HG02885 (cell line): ENCODE measurements at regions not wholly inside any gene's neighbourhood (a gene's known extent, or its start where the extent isn't known, plus 50 kb on each side); places are given as distances from the start of the nearest gene placed in this dataset.

ENCODE experiments used
- ATAC-seq: cut with Tn5 transposase; IDR thresholded peaks from one replicate; pipeline ENCODE4 v1.9.1; 2021; ENCODE audit warnings: mild to moderate bottlenecking; ENCODE audit not compliant: unreplicated experiment, poor library complexity

- no peak for ATAC-seq
Measured at GRCh38 chr11:64456509-64457320, 97.8 kb downstream of the RPS6KA4 start.

DNA sequence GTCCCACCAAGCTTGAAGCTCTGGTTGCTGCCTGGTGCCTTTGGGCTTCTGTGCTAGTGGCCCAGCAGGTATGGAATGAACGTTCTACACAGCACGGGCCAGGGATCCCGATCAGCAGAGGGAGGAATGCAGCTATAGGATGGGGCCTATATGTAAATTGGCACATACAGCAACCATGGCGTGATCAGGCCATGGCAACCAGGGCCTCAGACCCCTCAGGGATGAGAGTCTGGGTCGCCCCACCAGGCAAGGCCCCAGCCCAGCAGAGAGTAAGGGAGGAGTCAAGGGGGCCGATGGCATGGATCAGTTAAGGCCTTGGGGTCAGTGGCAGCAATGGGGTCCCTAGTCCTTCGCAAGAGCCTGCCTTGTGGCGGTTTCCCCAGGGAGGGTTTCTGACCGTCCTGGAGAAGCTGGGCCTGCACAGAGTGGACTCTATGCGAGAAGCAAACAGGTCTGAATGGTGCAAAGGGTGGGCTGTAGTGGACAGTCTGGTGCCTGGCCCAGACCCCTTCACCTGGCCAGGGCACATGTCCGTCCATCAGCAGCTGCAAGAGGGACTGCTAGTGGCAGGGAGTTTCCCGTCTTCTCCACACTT lies 98.2 kb upstream of the SLC22A11 start:
- no peak for ATAC-seq

DNA sequence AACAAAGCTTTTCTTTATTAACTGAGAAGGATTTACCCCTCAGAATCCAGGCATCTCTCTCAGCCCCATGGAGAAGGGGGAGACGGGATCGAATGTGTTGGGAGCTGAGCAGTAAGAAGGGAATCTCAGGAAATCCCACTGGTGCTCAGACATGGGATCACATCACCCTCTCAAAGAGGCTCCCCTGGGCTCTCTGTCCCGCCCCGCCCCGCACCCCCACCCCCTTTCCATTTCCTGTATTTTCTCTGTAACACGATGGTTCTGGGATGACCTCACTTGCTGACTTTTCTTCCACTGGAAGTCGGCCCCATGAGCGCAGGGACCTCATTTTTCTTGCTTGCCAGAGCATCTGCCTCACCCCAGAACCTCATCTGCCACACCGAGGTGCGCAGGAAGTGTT lies 96.7 kb upstream of the SLC22A11 start:
- ATAC-seq = no peak

- no peak for ATAC-seq
Measured at GRCh38 chr11:64459609-64460008, 96.1 kb upstream of the SLC22A11 start.

GRCh38 chr11:64461081-64461480 lies 94.7 kb upstream of the SLC22A11 start:
- ATAC-seq = no peak

DNA sequence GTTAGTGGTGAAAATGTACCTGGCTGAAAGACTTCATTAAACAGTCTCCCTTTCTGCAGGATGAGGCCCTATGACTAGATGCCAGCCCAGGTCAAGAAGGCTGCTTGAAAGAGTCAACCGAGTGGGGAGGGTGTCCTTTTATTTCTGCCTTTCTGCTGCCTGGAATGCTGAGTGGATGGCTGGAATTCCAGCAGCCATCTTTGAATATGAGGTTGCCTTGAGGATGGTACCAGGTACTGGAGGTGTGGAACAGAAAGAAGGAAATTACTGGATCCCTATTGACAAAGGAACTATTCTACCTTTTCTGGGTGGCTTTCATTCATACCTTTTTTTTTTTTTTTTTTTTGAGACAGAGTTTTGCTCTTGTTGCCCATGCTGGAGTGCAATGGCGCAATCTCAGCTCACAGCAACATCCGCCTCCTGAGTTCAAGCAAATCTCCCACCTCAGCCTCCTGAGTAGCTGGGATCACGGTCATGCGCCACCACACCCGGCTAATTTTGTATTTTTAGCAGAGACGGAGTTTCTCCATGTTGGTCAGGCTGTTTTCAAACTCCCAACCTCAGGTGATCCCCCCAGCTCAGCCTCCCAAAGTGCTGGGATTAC lies 89.5 kb upstream of the SLC22A11 start:
- no peak for ATAC-seq

DNA sequence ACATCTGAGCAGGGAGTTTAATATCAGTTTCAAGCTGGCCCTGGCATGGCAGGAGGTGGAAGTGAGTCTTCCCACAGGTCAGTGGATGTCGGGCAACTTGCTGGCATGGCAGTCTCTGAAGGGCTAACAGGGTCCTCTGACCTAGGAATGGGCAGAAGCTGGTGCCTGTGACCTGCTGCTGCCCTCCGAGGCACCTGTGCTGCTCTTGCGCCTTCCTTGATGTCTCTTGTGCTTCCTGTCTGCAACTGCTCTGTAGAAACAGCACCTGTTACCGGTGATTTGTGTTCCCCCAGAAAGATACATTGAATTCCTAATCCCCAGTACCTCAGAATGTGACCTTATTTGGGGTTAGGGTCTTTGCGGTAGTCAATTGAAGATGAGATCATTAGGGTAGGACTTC lies 86.5 kb upstream of the SLC22A11 start:
- ATAC-seq = no peak

DNA sequence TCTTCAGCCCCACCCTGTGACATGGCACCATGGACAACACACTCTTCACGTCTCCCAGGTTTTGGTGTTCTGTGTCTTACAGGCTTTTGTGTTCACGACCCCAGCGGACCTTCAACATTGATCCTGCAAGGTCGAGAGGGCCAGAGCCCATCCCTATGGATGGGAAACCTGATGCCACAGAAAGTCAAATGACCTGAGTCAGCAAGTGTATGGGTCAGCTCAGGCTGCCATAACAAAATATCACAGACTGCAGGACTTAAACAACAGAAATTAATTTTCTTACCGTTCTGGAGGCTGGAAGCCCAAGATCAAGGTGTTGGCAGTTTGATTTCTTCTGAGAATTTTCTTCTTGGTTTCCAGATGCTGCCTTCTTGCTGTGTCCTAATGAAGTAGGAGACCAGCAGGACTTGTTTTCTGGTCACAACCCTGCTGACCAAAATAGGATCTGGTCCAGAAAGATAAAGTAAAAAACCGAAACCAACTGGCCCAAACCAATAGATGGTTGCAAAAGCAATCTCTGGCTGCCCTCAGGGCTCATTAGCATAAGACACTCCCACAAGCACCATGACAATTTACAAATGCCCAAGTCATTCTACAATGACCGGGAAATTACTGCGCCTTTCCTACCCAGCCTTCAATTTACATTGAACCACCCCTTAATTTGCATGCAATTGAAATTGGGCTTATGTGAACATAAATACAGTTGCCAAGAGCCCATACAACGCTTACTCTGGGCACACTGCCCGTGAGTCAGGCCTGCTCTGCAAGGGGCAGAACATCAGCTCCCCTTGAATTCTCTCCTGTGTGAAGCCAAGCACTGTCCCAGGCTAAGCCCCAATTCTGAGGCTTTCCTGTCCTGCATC lies 82.9 kb upstream of the SLC22A11 start:
- ATAC-seq = no peak

DNA sequence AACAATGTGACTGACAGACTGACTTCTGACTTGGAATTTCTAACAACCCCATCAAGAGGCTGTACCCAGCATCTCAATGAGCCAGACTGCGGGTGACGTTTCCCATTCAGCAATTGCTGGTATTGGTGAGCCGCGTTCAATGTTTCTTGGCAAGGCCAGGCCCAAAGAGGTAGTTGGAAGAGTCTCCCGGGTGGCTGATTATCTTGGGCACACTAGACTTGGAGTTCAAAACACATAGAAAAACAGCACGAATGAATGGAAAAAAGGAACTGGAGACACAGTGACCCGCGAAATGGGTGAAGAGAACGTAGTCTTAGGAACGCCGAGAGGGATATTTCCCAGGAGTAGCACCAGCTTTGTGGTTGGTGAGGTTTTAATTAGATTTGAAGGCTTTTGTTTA lies 81.1 kb upstream of the SLC22A11 start:
- ATAC-seq = no peak

GRCh38 chr11:64475145-64475544 lies 80.6 kb upstream of the SLC22A11 start:
- no peak for ATAC-seq

DNA sequence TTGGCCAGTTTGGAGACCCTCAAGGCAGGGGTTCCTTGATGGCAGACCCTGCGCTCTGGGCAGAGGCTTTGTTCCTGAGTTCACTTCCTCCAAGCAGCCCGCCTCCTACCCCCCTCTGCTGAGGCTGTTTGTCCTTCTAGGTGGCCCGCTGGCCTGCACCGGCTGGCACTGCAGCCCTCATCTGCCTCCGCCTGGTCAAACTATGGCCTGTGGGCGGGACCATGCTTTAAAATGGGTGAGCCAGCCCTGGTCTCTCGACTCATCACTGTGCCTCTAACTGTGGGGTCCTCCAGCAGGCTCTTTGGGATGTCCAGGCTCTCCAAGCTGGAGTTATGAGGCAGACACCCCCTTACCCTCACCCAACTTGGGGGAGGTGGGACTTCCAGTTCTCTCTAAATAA lies 78.9 kb upstream of the SLC22A11 start:
- ATAC-seq = no peak

DNA sequence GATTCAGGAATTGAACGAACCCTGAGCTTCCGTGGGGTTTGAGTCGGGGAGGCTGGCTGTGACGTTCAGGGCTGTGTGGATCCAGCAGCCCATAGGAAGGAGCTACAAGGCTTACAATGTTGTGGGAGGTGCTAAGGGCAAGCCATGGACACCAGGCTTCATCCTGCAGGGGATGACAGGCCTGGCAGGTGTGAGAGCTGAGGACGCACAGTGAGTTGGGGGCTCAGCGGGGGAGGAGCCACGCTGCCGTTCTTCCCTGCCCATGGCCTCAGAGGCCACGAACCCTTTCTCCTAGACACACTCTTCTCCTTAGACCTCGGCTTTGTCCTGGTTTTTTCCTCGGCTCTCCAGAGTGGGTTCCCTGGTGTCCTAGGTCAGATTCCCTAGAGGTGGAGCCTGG lies 78.1 kb upstream of the SLC22A11 start:
- no peak for ATAC-seq

- ATAC-seq = no peak
Measured at GRCh38 chr11:64482588-64482987, 73.2 kb upstream of the SLC22A11 start.

GRCh38 chr11:64484191-64485022 lies 71.3 kb upstream of the SLC22A11 start:
- ATAC-seq = no peak

- ATAC-seq = no peak
Measured at GRCh38 chr11:64485074-64485473, 70.7 kb upstream of the SLC22A11 start.

DNA sequence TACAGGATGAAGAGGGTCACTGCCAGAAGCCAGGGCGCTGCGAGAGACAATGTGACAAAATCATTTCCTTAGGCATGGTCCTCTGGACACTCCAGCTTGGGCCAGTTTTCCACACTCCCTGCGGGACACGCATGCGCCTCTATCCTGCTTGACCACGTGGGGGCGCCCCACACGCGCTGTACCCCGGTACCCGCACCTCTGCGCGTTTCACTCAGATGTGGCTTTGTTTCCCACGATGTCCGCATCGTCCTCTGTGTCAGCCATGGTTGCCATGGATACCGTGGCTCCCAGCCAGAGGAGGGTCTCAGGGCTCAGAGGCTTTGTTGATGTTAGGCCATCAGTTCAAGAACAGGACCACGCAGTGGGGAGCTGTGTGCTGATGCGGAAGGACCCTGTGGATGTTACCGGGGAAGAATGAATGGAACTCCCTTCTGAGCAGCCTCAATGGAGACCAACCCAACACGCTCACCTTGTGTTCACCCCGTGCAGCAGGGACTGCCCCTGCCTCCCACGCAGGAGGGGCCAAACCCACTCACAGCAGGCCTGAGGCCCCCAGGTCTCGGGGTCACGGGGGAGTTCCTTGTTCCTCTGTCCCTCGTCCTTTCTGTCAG lies 65.8 kb upstream of the SLC22A11 start:
- no peak for ATAC-seq

- ATAC-seq = no peak
Measured at GRCh38 chr11:64490562-64491216, 65.1 kb upstream of the SLC22A11 start.

DNA sequence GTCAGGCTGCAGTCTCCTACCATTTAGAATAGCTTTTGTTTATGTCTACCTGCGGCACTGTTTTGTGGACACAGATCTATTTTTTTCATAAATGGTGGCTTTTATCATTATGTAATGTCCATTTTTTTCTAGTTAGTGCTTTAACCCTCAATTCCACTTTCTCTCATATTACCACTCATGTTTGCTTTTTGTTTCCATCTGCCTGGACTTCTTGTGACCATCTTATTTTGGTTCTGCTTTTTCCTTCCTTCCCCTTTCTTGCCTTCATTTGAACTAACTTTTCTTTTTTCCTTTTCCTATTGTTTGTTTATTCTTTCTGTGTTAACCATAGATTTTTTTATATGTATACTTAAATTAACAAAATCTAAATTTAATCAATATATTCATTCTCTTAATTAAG lies 63.2 kb upstream of the SLC22A11 start:
- no peak for ATAC-seq

DNA sequence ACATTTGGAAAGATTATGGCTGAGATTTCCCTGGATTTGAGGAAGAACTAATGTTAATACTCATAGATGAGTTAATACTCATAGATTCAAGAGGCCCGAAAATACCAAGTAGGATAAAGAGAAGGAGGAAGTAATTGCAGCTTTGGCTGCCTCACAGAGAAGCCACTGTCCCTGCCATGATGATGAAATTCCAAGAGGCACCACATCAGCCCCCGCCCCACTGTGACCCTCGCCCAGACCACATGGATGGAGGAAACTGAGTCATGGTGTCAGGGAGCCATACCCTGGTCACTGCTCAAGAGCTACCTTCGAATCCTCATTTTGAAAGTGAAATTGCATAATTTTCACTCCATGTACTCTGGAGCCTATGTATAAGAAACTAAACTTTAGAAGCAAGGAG lies 57.6 kb upstream of the SLC22A11 start:
- ATAC-seq = no peak
